AG04450 (cell line): ENCODE measurements at regions not wholly inside any gene's neighbourhood (a gene's known extent, or its start where the extent isn't known, plus 50 kb on each side); places are given as distances from the start of the nearest gene placed in this dataset.
A peak's percentile ranks its signal among the peaks of the same experiment; 100 is the strongest.

ENCODE experiments used
- CTCF ChIA-PET: fragments of 300-600, 350-600 bp; formaldehyde crosslinking; extraction: SDS; loops from one replicate; lab custom pipeline; 2022; ENCODE audit warnings: antibody characterized with exemption, inconsistent platforms; lab: Charles Lee
- POLR2A ChIA-PET: fragments of 350-600 bp; formaldehyde crosslinking; extraction: SDS; loops from one replicate; lab custom pipeline; 2021; ENCODE audit warnings: antibody characterized with exemption, inconsistent platforms; lab: Yijun Ruan, JAX
- DNase-seq: peaks from one replicate; pipeline ENCODE4 v3.0.0-alpha.2; 2011; ENCODE audit warnings: low read depth, low spot score
- H3K27ac ChIP-seq: one replicate; pipeline ENCODE4 v1.5.1; 2012; ENCODE audit warnings: low read depth, low read length, control low read depth
- H3K27me3 ChIP-seq: one replicate; pipeline ENCODE4 v1.6.0; 2012; ENCODE audit warnings: low read length; ENCODE audit not compliant: control insufficient read depth, insufficient read depth
- H3K4me3 ChIP-seq: 2 replicates; pipeline ENCODE4 v1.5.1; 2011; ENCODE audit warnings: mild to moderate bottlenecking, low read depth, low read length, control low read depth
- H3K9me3 ChIP-seq: 2 replicates; pipeline ENCODE4 v1.5.1; 2012; ENCODE audit warnings: low read length; ENCODE audit not compliant: control insufficient read depth, insufficient read depth
- CTCF ChIP-seq: IDR thresholded peaks from 2 replicates; pipeline ENCODE4 v1.5.1; 2011; ENCODE audit warnings: low read depth, low read length, control low read depth, inconsistent platforms

- H3K4me3 ChIP-seq = no peak overlapping the region
- CTCF ChIA-PET = interaction anchor here (0.6 to 3.9 kb wide), 5 partner anchors 9 to 447 kb away, joined by 3 to 29 read pairs (median 4); no protein-coding TSS in a partner anchor
- no peaks in the 10 kb centered on the region for H3K9me3 ChIP-seq
- H3K27ac ChIP-seq = no peak overlapping the region
- POLR2A ChIA-PET = no interaction called here
- DNase-seq = no peak
- peak; percentile 64 for TF ChIP-seq CTCF
- H3K27me3 ChIP-seq = no peaks in the 10 kb centered on the region
Measured at GRCh38 chr13:50531917-50532899, 311.3 kb downstream of the DLEU7 start.

- H3K27ac ChIP-seq = no peak overlapping the region
- H3K27me3 ChIP-seq = no peaks in the 10 kb centered on the region
- CTCF ChIA-PET = no interaction called here
- POLR2A ChIA-PET = no interaction called here
- H3K9me3 ChIP-seq = peaks cover 3% of the 10 kb centered on the region
- no peak for DNase-seq
- H3K4me3 ChIP-seq = no peak overlapping the region
- TF ChIP-seq CTCF = no peak
Measured at GRCh38 chr13:50535050-50535449, 308.4 kb downstream of the DLEU7 start.

GRCh38 chr13:50537029-50537428 is 306.5 kb downstream of the DLEU7 start:
- Histone ChIP-seq H3K27ac (no peak overlapping the region), H3K9me3 (peaks cover 3% of the 10 kb centered on the region), H3K4me3 (no peak overlapping the region), H3K27me3 (no peaks in the 10 kb centered on the region)
- no peak for DNase-seq
- ChIA-PET CTCF (no interaction called here), POLR2A (no interaction called here)
- TF ChIP-seq CTCF = no peak

GRCh38 chr13:50539791-50540530 is 303.5 kb downstream of the DLEU7 start:
- no peak for DNase-seq
- Histone ChIP-seq H3K9me3 (peaks cover 3% of the 10 kb centered on the region), H3K27me3 (no peaks in the 10 kb centered on the region), H3K4me3 (no peak overlapping the region), H3K27ac (no peak overlapping the region)
- ChIA-PET POLR2A (no interaction called here), CTCF (interaction anchor here (1.0 to 1.3 kb wide), 2 partner anchors 7 to 563 kb away, joined by 3 read pairs; no protein-coding TSS in a partner anchor)
- no peak for TF ChIP-seq CTCF
